Hematopoietic multipotent progenitor cell treated with erythropoietin and hydrocortisone succinate and interleukin-3 and kit ligand, for 6 days (in vitro differentiated cells): ENCODE measurements at regions not wholly inside any gene's neighbourhood (a gene's known extent, or its start where the extent isn't known, plus 50 kb on each side); places are given as distances from the start of the nearest gene placed in this dataset.
A peak's percentile ranks its signal among the peaks of the same experiment; 100 is the strongest.
"Not testable (repeated sequence)": the region's sequence is repeated elsewhere in the genome, so short reads cannot be mapped to it uniquely, and the experiment has no call there.

Experiments
- DNase-seq: peaks from one replicate; pipeline ENCODE4 v3.0.0-alpha.2; 2015

GRCh38 chr21:25485914-25486313 lies 121.4 kb downstream of the MRPL39 start:
- DNase-seq: no peak

- DNase-seq: no peak
These were observed 139.4 kb downstream of the MRPL39 start for GRCh38 chr21:25467896-25468295.

GRCh38 chr21:25467071-25467470 lies 140.2 kb downstream of the MRPL39 start:
- not testable (repeated sequence) for DNase-seq

- DNase-seq: no peak
These were observed 140.8 kb downstream of the MRPL39 start for GRCh38 chr21:25466470-25466869.

- DNase-seq: no peak
These were observed 142.0 kb downstream of the MRPL39 start for GRCh38 chr21:25465263-25465662.

GRCh38 chr21:25464275-25464674 lies 143.0 kb downstream of the MRPL39 start:
- DNase-seq: no peak

GRCh38 chr21:25462517-25462971 lies 144.7 kb downstream of the MRPL39 start:
- no peak for DNase-seq

GRCh38 chr21:25461725-25462124 lies 145.6 kb downstream of the MRPL39 start:
- no peak for DNase-seq

- DNase-seq: no peak
These were observed 147.3 kb downstream of the MRPL39 start for GRCh38 chr21:25459993-25460392.

- no peak for DNase-seq
These were observed 147.9 kb downstream of the MRPL39 start for GRCh38 chr21:25459365-25459764.

- DNase-seq: no peak
These were observed 148.8 kb downstream of the MRPL39 start for GRCh38 chr21:25458484-25458883.

GRCh38 chr21:25457946-25458345 lies 149.3 kb downstream of the MRPL39 start:
- no peak for DNase-seq

- peak; percentile 36 for DNase-seq
These were observed 149.9 kb downstream of the MRPL39 start for GRCh38 chr21:25457411-25457810.

- DNase-seq: no peak
These were observed 150.6 kb downstream of the MRPL39 start for GRCh38 chr21:25456672-25457071.

- DNase-seq: no peak
These were observed 153.8 kb downstream of the MRPL39 start for GRCh38 chr21:25453524-25453923.

- no peak for DNase-seq
These were observed 157.3 kb downstream of the MRPL39 start for GRCh38 chr21:25449950-25450349.

- peak; percentile 30 for DNase-seq
These were observed 165.4 kb downstream of the MRPL39 start for GRCh38 chr21:25441835-25442234.

- DNase-seq: not testable (repeated sequence)
These were observed 169.8 kb downstream of the MRPL39 start for GRCh38 chr21:25437465-25437864.

- no peak for DNase-seq
These were observed 178.7 kb downstream of the MRPL39 start for GRCh38 chr21:25428537-25428936.

- no peak for DNase-seq
These were observed 179.5 kb downstream of the MRPL39 start for GRCh38 chr21:25427828-25428227.

GRCh38 chr21:25426580-25426979 lies 180.7 kb downstream of the MRPL39 start:
- DNase-seq: no peak

- no peak for DNase-seq
These were observed 182.1 kb downstream of the MRPL39 start for GRCh38 chr21:25425156-25425555.

- DNase-seq: no peak
These were observed 182.6 kb downstream of the MRPL39 start for GRCh38 chr21:25424634-25425033.

GRCh38 chr21:25424048-25424447 lies 183.2 kb downstream of the MRPL39 start:
- no peak for DNase-seq
